ENCODE measurements at regions not wholly inside any gene's neighbourhood (a gene's known extent, or its start where the extent isn't known, plus 50 kb on each side); places are given as distances from the start of the nearest gene placed in this dataset.

GRCh38 chr6:37756135-37756534, 58.5 kb upstream of the MDGA1 start (continued):
- TF ChIP-seq TCF12 (IDR thresholded peaks at IDR 0.05; ENCODE audit: low read depth, low read length) = no peak
- no peak for TF ChIP-seq NANOG (IDR thresholded peaks at IDR 0.05; ENCODE audit: insufficient read depth, low read depth, low read length, poor library complexity, severe bottlenecking)
- no peak for TF ChIP-seq RAD21 (IDR thresholded peaks at IDR 0.05 in 1 of 2, conservative IDR thresholded peaks at IDR 0.05 in 1 of 2; ENCODE audit: low read depth in 2 of 2, low read length in 2 of 2)
- TF ChIP-seq FOSL1 (IDR thresholded peaks at IDR 0.05; ENCODE audit: insufficient read depth, low read depth, low read length) = no peak
- no peak for TF ChIP-seq JUND (IDR thresholded peaks at IDR 0.05; ENCODE audit: low read length)
- no peak for TF ChIP-seq BACH1 (IDR thresholded peaks at IDR 0.05; ENCODE audit: low read length)
- no peak for TF ChIP-seq ASH2L (IDR thresholded peaks at IDR 0.05; ENCODE audit: low read length)
